Peyer's patch (tissue), 4 donors: ENCODE measurements at regions not wholly inside any gene's neighbourhood (a gene's known extent, or its start where the extent isn't known, plus 50 kb on each side); places are given as distances from the start of the nearest gene placed in this dataset.

Source experiments
- DNase-seq, 3 donors: peaks; one replicate each; pipeline ENCODE4 v3.0.0-alpha.2; 2017 to 2019
- H3K27ac ChIP-seq, 4 donors: fragments of 200-600 bp; sonication (generic); one replicate each; pipeline ENCODE4 v1.5.1; 2016 to 2019
- H3K27me3 ChIP-seq, 2 donors: fragments of 200-600 bp; sonication (generic); one replicate each; pipeline ENCODE4 v1.5.1; 2019
- H3K36me3 ChIP-seq, 3 donors: fragments of 200-600 bp; sonication (generic); one replicate each; pipeline ENCODE4 v1.5.1; 2016 to 2019
- H3K4me1 ChIP-seq, 4 donors: fragments of 200-600 bp; sonication (generic); one replicate each; pipeline ENCODE4 v1.5.1; 2016 to 2019
- H3K4me3 ChIP-seq, 4 donors: fragments of 200-600 bp; sonication (generic); 1 replicate in 3 of 4; 2 replicates in 1 of 4; pipeline ENCODE4 v1.5.1; 2016 to 2019; ENCODE audit warnings: mild to moderate bottlenecking in 1 of 4
- H3K9me3 ChIP-seq, 4 donors: fragments of 200-600 bp; sonication (generic); one replicate each; pipeline ENCODE4 v1.5.1; 2016 to 2019; ENCODE audit warnings: mild to moderate bottlenecking in 1 of 4
- POLR2A ChIP-seq, 2 donors: fragments of 450-650 bp; IDR thresholded peaks; one replicate each; pipeline ENCODE4 v1.5.1; 2017; ENCODE audit warnings: antibody characterized with exemption in 2 of 2, mild to moderate bottlenecking in 2 of 2, moderate library complexity in 2 of 2
- TF ChIP-seq, protein P1 (sequence below), 6 experiments: fragments of 450-650 bp in 4 of 6; fragments of 200-600 bp in 2 of 6; sonication (generic) in 1 of 6; IDR thresholded peaks; one replicate each; pipeline ENCODE4 v1.5.1; 2017 to 2019; ENCODE audit warnings: antibody characterized with exemption in 6 of 6, mild to moderate bottlenecking in 3 of 6, moderate library complexity in 1 of 6

DNA sequence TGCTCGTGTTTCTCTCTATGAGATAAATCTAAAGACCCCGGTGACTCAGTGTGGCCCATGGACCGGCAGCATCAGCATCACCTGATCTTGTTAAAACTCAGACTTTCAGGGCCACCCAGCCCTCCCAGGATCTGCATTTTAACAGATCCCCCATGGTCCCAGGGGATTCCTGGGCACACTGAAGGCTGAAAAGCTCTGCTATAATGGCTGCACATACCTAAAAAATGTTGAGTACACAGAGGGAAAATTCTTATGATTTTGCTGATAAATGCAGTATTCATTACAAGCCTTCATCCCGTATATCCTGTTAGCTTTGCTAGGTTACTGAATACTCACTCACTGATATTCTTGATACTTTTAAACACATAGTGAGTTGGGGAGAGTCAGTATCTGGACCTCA lies 200.5 kb downstream of the MYLK4 start:
- no peaks in the 10 kb centered on the region for H3K9me3 ChIP-seq
- no peaks in the 10 kb centered on the region for H3K27me3 ChIP-seq
- no peaks in the 10 kb centered on the region for H3K36me3 ChIP-seq
- H3K27ac ChIP-seq, result no peak overlapping the region
- no peaks in the 10 kb centered on the region for H3K4me1 ChIP-seq
- no peak for DNase-seq
- TF ChIP-seq, protein P1, sequence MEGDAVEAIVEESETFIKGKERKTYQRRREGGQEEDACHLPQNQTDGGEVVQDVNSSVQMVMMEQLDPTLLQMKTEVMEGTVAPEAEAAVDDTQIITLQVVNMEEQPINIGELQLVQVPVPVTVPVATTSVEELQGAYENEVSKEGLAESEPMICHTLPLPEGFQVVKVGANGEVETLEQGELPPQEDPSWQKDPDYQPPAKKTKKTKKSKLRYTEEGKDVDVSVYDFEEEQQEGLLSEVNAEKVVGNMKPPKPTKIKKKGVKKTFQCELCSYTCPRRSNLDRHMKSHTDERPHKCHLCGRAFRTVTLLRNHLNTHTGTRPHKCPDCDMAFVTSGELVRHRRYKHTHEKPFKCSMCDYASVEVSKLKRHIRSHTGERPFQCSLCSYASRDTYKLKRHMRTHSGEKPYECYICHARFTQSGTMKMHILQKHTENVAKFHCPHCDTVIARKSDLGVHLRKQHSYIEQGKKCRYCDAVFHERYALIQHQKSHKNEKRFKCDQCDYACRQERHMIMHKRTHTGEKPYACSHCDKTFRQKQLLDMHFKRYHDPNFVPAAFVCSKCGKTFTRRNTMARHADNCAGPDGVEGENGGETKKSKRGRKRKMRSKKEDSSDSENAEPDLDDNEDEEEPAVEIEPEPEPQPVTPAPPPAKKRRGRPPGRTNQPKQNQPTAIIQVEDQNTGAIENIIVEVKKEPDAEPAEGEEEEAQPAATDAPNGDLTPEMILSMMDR (IDR thresholded peaks at IDR 0.05), result no peak
- no peak for TF ChIP-seq POLR2A (IDR thresholded peaks at IDR 0.05)
- no peak overlapping the region for H3K4me3 ChIP-seq

DNA sequence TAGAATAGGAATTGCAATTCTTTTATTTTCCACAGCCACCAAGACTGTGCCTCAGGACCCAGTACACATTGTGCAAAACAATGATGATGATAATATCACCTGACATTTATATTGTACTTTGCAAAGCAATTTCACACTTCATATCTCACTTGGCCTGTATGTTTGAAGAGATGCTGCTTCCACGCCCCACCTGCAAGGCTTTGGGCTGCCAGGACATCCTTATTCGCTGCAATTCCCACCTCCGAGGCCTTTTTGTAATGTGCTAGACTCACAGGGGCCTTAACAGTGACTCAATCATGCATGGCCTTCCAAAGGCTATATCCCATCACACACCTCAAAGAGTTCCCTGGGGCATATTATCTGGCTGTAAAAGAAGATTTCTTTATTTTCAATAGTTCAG lies 200.9 kb downstream of the MYLK4 start:
- Histone ChIP-seq H3K4me3 (no peak overlapping the region), H3K36me3 (no peaks in the 10 kb centered on the region), H3K9me3 (no peaks in the 10 kb centered on the region), H3K27ac (no peak overlapping the region), H3K4me1 (no peaks in the 10 kb centered on the region), H3K27me3 (no peaks in the 10 kb centered on the region)
- TF ChIP-seq, protein P1 (IDR thresholded peaks at IDR 0.05), result no peak
- no peak for TF ChIP-seq POLR2A (IDR thresholded peaks at IDR 0.05)
- no peak for DNase-seq

DNA sequence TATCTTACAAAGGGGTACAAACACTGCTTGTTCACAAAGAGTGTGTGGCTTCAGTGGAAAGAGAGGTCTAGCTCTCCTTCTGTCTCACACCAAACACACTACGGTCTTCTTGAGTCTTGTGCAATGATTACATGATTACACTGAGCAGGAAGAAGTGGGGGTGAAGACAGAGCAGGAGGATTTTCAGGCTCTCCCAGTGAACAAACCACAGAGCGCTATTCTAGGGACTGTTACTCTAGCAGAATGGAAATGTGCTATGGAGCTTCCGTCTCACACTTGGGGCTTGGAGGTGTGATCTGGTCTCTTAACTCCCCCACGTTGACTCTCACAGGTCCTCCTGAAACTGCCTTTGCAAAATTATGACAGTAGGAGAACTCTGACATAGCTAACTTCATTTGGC lies 203.4 kb downstream of the MYLK4 start:
- Histone ChIP-seq H3K4me3 (no peak overlapping the region), H3K36me3 (no peaks in the 10 kb centered on the region), H3K27me3 (no peaks in the 10 kb centered on the region), H3K27ac (no peak overlapping the region), H3K9me3 (no peaks in the 10 kb centered on the region), H3K4me1 (no peaks in the 10 kb centered on the region)
- DNase-seq, result no peak
- no peak for TF ChIP-seq POLR2A (IDR thresholded peaks at IDR 0.05)
- TF ChIP-seq, protein P1 (IDR thresholded peaks at IDR 0.05), result no peak

DNA sequence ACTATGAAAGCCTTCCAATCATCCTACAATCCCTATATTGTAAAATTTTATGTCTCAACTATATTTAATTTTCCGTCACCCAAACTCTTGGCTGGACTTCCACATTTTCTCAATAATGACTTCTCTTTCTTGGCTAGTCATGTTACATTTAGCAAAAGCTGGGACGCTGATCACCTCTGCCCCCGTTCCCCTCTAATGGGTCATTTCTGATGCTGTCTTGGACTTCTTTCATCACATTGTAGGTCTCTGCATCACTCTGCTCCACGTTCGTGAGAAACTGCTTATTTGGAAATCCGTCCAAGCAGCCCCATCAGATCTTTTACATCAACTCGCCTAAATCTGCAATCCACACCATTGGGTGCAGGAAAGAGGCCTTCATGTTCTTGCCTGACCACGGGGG lies 203.8 kb downstream of the MYLK4 start:
- no peak overlapping the region for H3K27ac ChIP-seq
- no peak overlapping the region for H3K4me3 ChIP-seq
- DNase-seq, result no peak

DNA sequence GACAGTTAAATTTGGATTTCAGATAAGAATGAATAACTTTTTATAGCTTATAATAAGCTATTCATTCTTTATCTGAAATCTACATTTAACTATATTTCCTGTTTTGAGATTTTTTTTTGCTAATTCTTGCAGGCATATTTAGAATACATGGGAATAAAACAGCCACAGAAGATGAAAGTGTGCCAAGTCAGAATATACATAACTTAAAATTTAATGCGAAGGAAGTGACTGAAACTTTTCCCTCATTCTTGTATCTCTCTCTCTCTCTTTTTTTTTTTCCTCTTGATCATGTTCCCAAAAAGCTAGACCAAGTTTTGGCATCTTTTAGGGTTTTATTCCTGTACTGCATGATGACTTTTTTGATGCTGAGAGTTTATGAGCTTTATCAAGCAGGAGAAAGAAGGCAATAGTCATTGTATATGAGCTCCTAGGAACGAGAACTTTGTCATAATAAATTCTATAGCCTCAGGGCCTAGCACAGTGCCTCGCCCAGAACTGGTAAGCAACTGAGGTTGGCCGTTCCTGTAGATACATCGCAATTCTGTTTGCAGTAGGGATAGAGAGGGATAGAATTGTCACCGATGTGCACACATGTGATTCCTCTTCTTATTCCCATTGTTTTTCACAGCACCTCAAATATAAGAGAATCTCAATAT lies 205.2 kb downstream of the MYLK4 start:
- no peaks in the 10 kb centered on the region for H3K4me1 ChIP-seq
- no peak overlapping the region for H3K27ac ChIP-seq
- H3K27me3 ChIP-seq, result no peaks in the 10 kb centered on the region
- no peaks in the 10 kb centered on the region for H3K9me3 ChIP-seq
- no peak for DNase-seq
- no peaks in the 10 kb centered on the region for H3K36me3 ChIP-seq
- TF ChIP-seq, protein P1 (IDR thresholded peaks at IDR 0.05), result no peak
- TF ChIP-seq POLR2A (IDR thresholded peaks at IDR 0.05), result no peak
- H3K4me3 ChIP-seq, result no peak overlapping the region

More for the DNA sequence above, 203.8 kb downstream of the MYLK4 start:
- Histone ChIP-seq H3K27me3 (no peaks in the 10 kb centered on the region), H3K36me3 (no peaks in the 10 kb centered on the region), H3K9me3 (no peaks in the 10 kb centered on the region), H3K4me1 (no peaks in the 10 kb centered on the region)
- TF ChIP-seq POLR2A (IDR thresholded peaks at IDR 0.05), result no peak
- TF ChIP-seq, protein P1 (IDR thresholded peaks at IDR 0.05), result no peak

DNA sequence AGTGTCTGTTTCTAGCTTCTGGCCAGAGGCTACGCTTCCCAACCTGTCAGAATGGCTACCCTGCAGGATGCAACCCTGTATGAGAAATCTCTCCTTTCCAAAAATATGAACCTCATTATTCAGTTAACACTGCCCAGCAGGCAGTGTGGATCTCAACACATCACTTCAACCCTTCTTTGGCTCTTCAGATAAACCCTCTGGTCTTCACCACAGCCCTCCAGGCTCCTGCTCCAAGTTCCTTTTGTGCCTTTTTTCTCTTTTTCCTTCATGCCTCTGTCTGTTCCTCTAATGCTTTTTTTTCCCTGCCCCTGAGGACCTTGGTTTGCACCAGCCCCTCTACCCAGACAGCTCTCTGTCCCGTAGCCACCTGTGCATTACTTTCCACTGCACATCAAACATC lies 207.4 kb downstream of the MYLK4 start:
- H3K4me3 ChIP-seq, result no peak overlapping the region
- H3K27ac ChIP-seq, result no peak overlapping the region
- DNase-seq, result no peak
- no peaks in the 10 kb centered on the region for H3K9me3 ChIP-seq
- TF ChIP-seq, protein P1 (IDR thresholded peaks at IDR 0.05), result no peak
- TF ChIP-seq POLR2A (IDR thresholded peaks at IDR 0.05), result no peak
- H3K4me1 ChIP-seq, result no peaks in the 10 kb centered on the region
- H3K36me3 ChIP-seq, result no peaks in the 10 kb centered on the region
- H3K27me3 ChIP-seq, result no peaks in the 10 kb centered on the region
